Activated naive CD4-positive, alpha-beta T cell treated with anti-CD3 and anti-CD28 coated beads, Interleukin-2, amount 10 ng/mL, durations not matched to agents 7 days and 5 days (primary cell): ENCODE measurements at regions not wholly inside any gene's neighbourhood (a gene's known extent, or its start where the extent isn't known, plus 50 kb on each side); places are given as distances from the start of the nearest gene placed in this dataset.

Experiments
- CTCF ChIA-PET: fragments of 350-600 bp; sonication (Branson Sonifier 250); formaldehyde crosslinking; loops from one replicate; lab custom pipeline; 2021; ENCODE audit warnings: antibody characterized with exemption; lab: Charles Lee
- DNase-seq: peaks from one replicate; pipeline ENCODE4 v3.0.0-alpha.2; 2020
- H3K27ac Mint-ChIP-seq: one replicate; pipeline ENCODE4 v1.8.0; 2021; ENCODE audit warnings: mild to moderate bottlenecking, moderate library complexity, mixed read lengths
- H3K27me3 Mint-ChIP-seq: one replicate; pipeline ENCODE4 v1.8.0; 2021; ENCODE audit warnings: mild to moderate bottlenecking, mixed read lengths
- H3K36me3 Mint-ChIP-seq: one replicate; pipeline ENCODE4 v1.8.0; 2021; ENCODE audit warnings: mixed read lengths
- H3K4me1 Mint-ChIP-seq: one replicate; pipeline ENCODE4 v1.8.0; 2021; ENCODE audit warnings: mixed read lengths
- H3K4me3 Mint-ChIP-seq: one replicate; pipeline ENCODE4 v1.8.0; 2021; ENCODE audit warnings: mild to moderate bottlenecking, moderate library complexity, mixed read lengths
- H3K9me3 Mint-ChIP-seq: one replicate; pipeline ENCODE4 v1.8.0; 2021; ENCODE audit warnings: mixed read lengths

DNA sequence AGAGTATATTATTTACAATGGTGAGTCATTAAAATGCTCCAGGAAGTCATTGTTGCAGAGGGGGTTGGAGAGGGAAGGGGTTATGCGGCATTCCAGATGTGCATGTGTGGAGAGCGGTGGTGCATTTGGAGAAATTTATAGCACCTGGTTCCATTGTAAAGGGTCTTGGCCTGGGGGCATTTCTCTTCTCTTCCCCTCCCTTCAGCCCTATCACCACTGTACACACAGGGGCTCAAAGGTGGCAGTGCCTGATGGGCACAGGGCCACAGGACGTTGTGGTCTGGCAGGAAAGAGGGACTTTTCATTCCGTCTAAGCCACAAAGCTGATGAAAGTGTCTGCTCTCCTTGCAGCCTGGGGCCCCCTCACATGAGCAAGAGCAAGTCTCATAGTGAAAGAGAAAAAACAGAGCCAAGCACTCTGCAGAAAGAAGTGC, 442.4 kb upstream of the ZNF462 start:
- H3K27ac Mint-ChIP-seq = no peak overlapping the region
- no peak for DNase-seq
- no peak overlapping the region for H3K4me3 Mint-ChIP-seq
- H3K4me1 Mint-ChIP-seq = no peaks in the 10 kb centered on the region
- CTCF ChIA-PET = no interaction called here
- no peaks in the 10 kb centered on the region for H3K36me3 Mint-ChIP-seq
- no peaks in the 10 kb centered on the region for H3K27me3 Mint-ChIP-seq
- H3K9me3 Mint-ChIP-seq = peaks cover 6% of the 10 kb centered on the region

DNA sequence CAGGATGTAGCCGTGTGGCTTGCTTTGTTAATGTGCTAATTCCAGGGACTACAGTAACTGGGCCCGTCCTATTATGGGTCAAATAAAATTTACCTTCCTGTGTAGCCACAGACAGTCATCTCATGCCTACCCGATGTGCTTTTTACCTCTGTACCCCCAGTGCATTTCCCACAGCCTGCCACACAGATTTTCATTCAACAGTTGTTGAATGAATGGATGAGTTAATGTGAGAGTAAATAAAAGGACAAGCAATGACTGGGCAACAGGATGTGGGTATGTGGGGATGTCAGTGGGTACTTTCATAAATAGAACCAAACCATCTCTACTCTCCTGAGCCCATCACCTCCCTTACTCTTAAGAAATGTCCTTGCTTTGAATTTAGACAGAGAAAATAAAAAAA, 441.2 kb upstream of the ZNF462 start:
- H3K27ac Mint-ChIP-seq = no peak overlapping the region
- H3K9me3 Mint-ChIP-seq = peaks cover 3% of the 10 kb centered on the region
- no peaks in the 10 kb centered on the region for H3K4me1 Mint-ChIP-seq
- DNase-seq = no peak
- H3K4me3 Mint-ChIP-seq = no peak overlapping the region
- no peaks in the 10 kb centered on the region for H3K27me3 Mint-ChIP-seq
- H3K36me3 Mint-ChIP-seq = no peaks in the 10 kb centered on the region
- CTCF ChIA-PET = no interaction called here

DNA sequence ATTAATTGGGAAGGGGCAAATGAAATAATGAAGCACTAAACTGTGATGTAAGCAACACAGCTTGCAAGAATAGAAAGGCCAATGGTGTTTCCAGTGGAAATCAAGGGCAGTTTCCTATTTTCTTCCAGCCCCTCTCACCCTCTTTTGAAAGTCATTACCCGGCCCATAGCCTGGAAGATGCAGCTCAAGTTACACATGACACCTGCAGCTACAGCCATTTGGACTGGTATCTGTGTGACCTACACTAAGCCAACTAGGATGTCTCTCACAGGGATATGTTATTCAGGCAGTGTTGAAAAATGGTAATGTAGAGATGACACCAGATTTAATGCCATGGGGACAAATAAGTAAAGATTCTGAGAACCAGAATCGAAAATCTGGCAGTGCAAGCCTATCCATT, 439.4 kb upstream of the ZNF462 start:
- Mint-ChIP-seq H3K36me3 (no peaks in the 10 kb centered on the region), H3K27ac (no peak overlapping the region), H3K4me3 (no peak overlapping the region), H3K9me3 (no peaks in the 10 kb centered on the region), H3K4me1 (no peaks in the 10 kb centered on the region), H3K27me3 (no peaks in the 10 kb centered on the region)
- DNase-seq = no peak
- CTCF ChIA-PET = no interaction called here

DNA sequence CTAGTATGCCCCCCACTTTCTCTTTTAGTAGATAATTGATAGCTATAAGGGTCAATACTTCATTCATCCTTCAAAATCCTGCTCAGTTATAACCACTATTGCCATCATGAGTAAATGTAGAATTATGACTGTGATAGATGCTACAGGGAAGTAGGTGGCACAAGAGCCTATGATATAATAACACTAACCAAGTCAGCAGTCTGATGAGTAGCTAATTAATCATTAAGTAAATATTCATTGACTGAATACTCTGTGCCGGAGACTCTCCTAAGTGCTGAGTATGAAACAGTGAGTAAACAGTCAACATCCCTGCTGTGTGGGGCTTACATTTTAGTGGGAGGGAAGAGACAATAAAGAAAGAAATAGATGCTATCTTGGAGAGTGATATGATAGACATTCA, 430.3 kb upstream of the ZNF462 start:
- H3K27me3 Mint-ChIP-seq = no peaks in the 10 kb centered on the region
- no peaks in the 10 kb centered on the region for H3K36me3 Mint-ChIP-seq
- CTCF ChIA-PET = no interaction called here
- no peak for DNase-seq
- H3K4me3 Mint-ChIP-seq = no peak overlapping the region
- no peaks in the 10 kb centered on the region for H3K4me1 Mint-ChIP-seq
- no peak overlapping the region for H3K27ac Mint-ChIP-seq
- no peaks in the 10 kb centered on the region for H3K9me3 Mint-ChIP-seq

DNA sequence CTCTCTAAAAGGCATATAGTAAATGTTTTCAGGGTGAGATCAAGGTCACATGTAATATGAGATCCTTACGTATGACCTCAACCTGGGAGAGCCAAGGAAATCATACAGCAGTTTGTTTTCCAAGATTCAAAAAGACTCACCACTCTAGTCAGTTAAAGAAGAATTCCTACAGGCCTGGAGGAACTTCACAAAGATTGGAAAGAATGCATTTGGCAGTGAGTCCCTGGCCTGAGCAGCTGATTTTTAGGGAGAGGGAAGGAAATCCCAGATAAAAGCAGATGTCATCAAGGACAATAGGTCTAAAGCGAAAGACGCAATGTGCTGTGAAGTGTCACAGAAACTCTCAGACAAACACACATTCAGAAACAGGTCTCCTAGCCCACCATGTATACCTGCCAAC, 424.0 kb upstream of the ZNF462 start:
- Mint-ChIP-seq H3K27me3 (no peaks in the 10 kb centered on the region), H3K4me1 (no peaks in the 10 kb centered on the region), H3K36me3 (no peaks in the 10 kb centered on the region), H3K27ac (no peak overlapping the region), H3K4me3 (no peak overlapping the region), H3K9me3 (peaks cover 9% of the 10 kb centered on the region)
- DNase-seq = no peak
- CTCF ChIA-PET = no interaction called here

DNA sequence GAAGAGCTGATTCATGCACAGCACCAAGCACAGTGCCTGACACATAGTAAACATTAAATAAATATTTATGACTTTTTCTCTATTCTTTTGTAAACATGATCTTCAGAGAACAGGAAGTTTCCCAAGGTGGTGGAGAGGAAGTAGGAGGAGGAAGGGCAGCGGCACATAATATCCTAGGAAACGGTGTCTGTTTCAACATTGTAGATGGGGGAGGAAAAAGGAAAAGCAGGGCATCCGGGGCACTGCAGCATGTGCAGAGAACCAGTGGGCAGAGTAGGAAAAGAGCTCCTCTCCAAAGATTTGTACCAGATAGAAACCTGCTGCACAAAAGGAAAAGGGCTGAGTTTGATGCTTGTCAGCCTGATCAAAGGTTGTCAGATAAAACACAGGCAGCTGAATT, 421.7 kb upstream of the ZNF462 start:
- no peaks in the 10 kb centered on the region for H3K27me3 Mint-ChIP-seq

DNA sequence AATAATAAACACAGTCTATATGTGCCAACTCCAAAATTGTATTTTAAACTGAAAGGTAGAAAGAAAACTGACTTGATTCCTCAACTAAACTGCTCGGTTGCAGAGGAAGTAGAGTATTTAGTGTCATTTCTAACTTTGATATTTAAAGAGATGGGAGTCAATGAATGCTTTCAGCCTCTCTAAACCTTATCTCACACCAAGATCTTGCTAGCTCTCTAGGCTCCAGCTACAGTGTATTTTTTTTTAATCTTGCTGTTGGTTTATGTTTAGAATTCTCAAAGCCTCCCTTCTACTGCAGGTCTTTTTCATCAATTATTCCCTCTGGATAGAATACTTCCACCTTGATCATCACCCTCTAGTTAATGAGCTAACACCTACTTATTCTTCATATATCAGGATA, 419.4 kb upstream of the ZNF462 start:
- Mint-ChIP-seq H3K27ac (no peak overlapping the region), H3K27me3 (no peaks in the 10 kb centered on the region), H3K4me3 (no peak overlapping the region), H3K4me1 (no peaks in the 10 kb centered on the region), H3K9me3 (peaks cover 9% of the 10 kb centered on the region), H3K36me3 (no peaks in the 10 kb centered on the region)
- no peak for DNase-seq
- CTCF ChIA-PET = no interaction called here

More for the DNA sequence above, 421.7 kb upstream of the ZNF462 start:
- CTCF ChIA-PET = no interaction called here
- no peak overlapping the region for H3K4me3 Mint-ChIP-seq
- no peak for DNase-seq
- H3K4me1 Mint-ChIP-seq = no peaks in the 10 kb centered on the region
- H3K9me3 Mint-ChIP-seq = peaks cover 9% of the 10 kb centered on the region
- H3K27ac Mint-ChIP-seq = no peak overlapping the region
- no peaks in the 10 kb centered on the region for H3K36me3 Mint-ChIP-seq

DNA sequence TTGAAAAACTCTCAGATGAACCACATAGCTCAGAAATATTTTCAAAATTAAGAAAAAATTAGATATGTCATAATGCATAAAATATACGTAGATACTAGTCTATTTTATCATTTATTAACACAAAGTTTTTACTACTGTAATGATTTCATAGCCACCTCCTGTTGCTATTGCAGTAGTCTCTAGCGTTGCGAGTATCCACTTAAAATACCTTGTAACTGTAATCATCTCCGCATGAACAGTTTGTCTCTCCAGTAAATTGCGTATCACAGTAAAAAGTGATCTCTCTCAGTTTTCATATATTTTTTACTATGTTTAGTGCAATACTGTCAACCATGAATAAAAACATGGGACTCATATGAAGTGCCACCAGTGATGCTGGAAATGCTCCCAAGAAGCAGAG, 417.9 kb upstream of the ZNF462 start:
- no peak for DNase-seq
- Mint-ChIP-seq H3K4me3 (no peak overlapping the region), H3K36me3 (no peaks in the 10 kb centered on the region), H3K4me1 (no peaks in the 10 kb centered on the region), H3K27ac (no peak overlapping the region), H3K27me3 (no peaks in the 10 kb centered on the region), H3K9me3 (peaks cover 11% of the 10 kb centered on the region)
- CTCF ChIA-PET = no interaction called here

DNA sequence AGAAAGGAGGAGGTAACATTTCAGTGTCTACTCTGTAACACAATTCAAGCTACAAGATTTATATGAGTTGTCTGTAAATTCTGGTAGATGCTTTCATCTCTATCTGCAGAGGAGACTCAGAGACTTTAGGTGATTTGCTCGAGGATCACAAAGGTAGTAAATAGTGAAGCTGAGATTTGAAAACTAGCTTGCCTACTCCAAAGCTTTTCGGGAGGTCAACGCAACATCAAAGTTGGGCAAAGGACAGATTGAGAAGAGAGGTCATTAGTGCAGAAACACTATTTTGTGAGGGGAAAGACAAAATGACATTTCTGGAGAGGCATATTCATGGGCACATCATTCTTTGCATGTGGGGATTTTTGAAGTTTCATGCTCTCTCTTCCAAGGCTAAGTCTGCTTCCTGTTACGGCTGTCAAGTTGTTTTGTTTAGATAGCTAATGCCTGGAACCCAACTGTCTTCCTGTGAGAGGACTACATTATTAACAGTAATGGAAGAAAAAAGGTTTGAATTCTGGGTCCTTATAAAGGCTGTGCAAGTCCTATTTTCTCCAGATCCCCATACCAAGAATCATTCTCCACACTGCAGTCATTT, 413.5 kb upstream of the ZNF462 start:
- Mint-ChIP-seq H3K36me3 (no peaks in the 10 kb centered on the region), H3K27ac (no peak overlapping the region), H3K9me3 (peaks cover 3% of the 10 kb centered on the region), H3K4me3 (no peak overlapping the region), H3K27me3 (no peaks in the 10 kb centered on the region), H3K4me1 (no peaks in the 10 kb centered on the region)
- no peak for DNase-seq
- CTCF ChIA-PET = no interaction called here

DNA sequence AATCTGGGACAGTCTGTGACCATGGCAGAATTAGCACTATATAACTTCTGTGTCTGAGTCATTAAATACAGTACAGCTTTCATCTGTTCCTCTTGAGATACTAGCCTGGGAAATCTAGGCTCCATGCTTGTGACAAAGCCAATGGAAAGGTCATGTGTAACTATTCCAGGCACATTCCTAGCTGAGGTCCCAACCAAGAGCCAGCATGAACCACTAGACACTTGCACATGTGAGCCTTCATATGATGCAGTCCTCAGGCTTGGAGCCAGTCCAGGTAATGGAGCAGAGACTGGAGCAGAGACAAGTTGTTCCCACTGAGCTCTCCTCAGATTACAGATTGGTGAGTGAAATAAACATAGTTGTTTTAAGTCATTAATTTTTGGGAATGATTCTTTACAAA, 412.4 kb upstream of the ZNF462 start:
- no peak for DNase-seq
- Mint-ChIP-seq H3K36me3 (no peaks in the 10 kb centered on the region), H3K4me3 (no peak overlapping the region), H3K27ac (no peak overlapping the region), H3K9me3 (peaks cover 3% of the 10 kb centered on the region), H3K27me3 (no peaks in the 10 kb centered on the region), H3K4me1 (no peaks in the 10 kb centered on the region)
- CTCF ChIA-PET = no interaction called here

DNA sequence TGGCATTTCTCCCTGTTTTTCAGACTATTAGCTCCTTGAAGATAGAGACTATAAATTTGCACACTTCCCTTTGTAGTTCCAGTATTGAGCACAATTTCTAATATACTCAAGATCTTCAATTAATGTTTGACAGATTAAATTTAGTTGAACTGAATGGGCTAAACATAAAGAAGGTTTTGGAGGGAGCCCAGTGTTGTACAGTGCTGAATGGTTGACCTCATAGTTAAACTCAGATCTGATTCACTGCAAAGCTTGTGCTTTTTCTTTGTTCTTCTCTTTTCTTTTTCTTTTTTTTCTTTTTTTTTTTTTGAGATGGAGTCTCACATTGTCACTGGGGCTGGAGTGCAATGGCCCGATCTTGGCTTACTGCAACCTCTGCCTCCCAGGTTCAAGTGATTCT, 411.7 kb upstream of the ZNF462 start:
- peaks cover 3% of the 10 kb centered on the region for H3K9me3 Mint-ChIP-seq
- no peak overlapping the region for H3K4me3 Mint-ChIP-seq
- no peak overlapping the region for H3K27ac Mint-ChIP-seq
- H3K36me3 Mint-ChIP-seq = no peaks in the 10 kb centered on the region
- no peaks in the 10 kb centered on the region for H3K27me3 Mint-ChIP-seq
- no peak for DNase-seq
- CTCF ChIA-PET = no interaction called here
- H3K4me1 Mint-ChIP-seq = no peaks in the 10 kb centered on the region

DNA sequence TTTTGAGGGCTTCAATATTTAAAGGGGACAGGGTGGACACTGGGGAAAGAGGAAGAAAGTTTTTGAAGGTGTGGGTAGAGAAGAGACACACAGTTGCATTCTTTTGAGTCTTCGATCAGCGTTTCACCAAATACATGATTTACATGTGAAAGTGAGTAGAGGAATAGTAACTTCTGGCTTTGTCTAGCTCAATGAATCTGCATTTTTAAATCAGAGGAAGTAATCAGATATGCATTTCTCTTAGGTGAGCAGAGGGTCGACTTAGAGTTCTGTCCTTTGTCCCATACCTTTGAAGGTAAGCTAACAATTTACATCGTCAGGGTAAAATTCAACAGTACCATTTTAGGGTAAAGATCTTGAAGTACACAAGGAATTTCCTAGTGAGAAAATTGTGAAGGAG, 406.4 kb upstream of the ZNF462 start:
- no peak overlapping the region for H3K27ac Mint-ChIP-seq
- no peaks in the 10 kb centered on the region for H3K36me3 Mint-ChIP-seq
- H3K27me3 Mint-ChIP-seq = no peaks in the 10 kb centered on the region
- peaks cover 1% of the 10 kb centered on the region for H3K9me3 Mint-ChIP-seq
- DNase-seq = no peak
- CTCF ChIA-PET = no interaction called here
- H3K4me1 Mint-ChIP-seq = no peaks in the 10 kb centered on the region
- no peak overlapping the region for H3K4me3 Mint-ChIP-seq

DNA sequence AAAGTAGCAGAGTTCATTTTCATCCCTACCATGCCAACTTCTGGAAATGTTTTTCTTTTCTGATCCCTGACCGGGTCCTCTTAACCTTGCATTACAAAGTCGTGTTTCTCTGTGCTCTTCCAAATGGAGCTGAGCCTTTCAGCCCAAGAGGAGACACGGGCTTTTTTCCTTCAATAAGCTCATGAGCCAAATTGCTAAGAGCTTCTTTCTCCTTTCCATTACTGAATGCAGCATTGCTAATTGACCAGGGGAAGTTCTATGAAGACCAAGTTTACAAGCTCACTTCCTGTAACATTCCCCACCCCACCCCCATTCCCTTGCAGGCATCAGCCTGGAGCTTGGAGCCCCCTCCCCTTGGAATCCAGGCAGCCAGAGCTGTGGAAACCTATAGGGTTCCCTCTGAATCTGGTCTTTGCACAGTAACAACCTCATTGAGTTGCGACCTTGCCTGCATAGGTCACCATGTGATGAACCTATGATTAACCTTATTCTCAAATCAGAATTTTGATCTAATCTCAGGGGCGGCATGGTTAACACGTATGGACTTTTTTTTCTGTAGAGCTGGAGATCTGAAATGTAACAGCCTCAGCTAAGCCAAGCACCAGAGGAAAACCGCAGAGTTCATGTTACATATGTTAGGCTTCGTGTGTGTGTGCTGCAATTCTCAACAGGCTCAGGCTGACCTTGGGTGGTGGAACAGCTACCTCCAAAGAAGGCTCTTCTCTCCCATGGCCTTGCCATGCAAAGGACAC, 395.7 kb upstream of the ZNF462 start:
- H3K9me3 Mint-ChIP-seq = peaks cover 16% of the 10 kb centered on the region
- H3K36me3 Mint-ChIP-seq = no peaks in the 10 kb centered on the region
- H3K27me3 Mint-ChIP-seq = no peaks in the 10 kb centered on the region
- H3K27ac Mint-ChIP-seq = no peak overlapping the region
- no peak overlapping the region for H3K4me3 Mint-ChIP-seq
- H3K4me1 Mint-ChIP-seq = no peaks in the 10 kb centered on the region
- CTCF ChIA-PET = no interaction called here
- no peak for DNase-seq

DNA sequence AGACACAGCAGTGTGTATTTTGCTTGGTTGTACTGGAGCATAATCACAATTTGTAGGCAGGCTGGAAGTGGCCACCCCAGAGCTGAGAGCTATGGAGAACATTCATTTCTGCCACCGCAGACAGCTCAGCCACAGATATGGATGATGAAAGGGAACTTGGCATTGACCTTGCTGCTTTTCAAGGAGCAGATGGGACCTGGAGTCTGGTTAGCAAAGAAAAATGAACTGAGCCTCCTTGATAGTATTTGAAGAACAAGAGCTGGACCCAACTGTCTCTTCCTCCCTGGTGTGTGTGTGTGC, 395.2 kb upstream of the ZNF462 start:
- H3K36me3 Mint-ChIP-seq = no peaks in the 10 kb centered on the region
- H3K27me3 Mint-ChIP-seq = no peaks in the 10 kb centered on the region
- CTCF ChIA-PET = no interaction called here
- DNase-seq = no peak
- H3K27ac Mint-ChIP-seq = no peak overlapping the region
- H3K4me3 Mint-ChIP-seq = no peak overlapping the region
- no peaks in the 10 kb centered on the region for H3K4me1 Mint-ChIP-seq
- H3K9me3 Mint-ChIP-seq = peaks cover 16% of the 10 kb centered on the region

DNA sequence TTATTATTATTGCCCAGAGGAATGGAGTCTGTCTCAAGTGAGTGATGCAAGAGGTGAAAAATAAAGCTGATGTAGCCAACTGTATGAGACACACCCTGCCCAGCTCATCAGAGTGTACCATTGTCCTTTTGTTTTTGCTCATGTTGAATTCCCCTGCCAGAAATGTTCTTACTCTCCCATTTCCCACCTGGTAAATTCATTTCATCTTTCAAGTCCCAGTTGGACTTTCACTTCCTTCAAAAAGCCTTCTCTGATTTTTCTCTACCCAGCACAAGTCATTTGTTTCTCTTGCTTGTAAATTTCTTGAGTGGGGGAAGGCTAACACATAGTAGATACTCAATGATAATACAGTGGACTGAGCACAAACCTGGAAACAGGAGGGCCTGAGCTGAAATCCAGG, 394.5 kb upstream of the ZNF462 start:
- Mint-ChIP-seq H3K4me1 (no peaks in the 10 kb centered on the region), H3K36me3 (no peaks in the 10 kb centered on the region), H3K27ac (no peak overlapping the region), H3K9me3 (peaks cover 17% of the 10 kb centered on the region), H3K4me3 (no peak overlapping the region), H3K27me3 (no peaks in the 10 kb centered on the region)
- CTCF ChIA-PET = no interaction called here
- no peak for DNase-seq
